Transverse colon (tissue), 4 donors: ENCODE measurements at regions not wholly inside any gene's neighbourhood (a gene's known extent, or its start where the extent isn't known, plus 50 kb on each side); places are given as distances from the start of the nearest gene placed in this dataset.

Experiments
- EP300 ChIP-seq: sonication (generic); formaldehyde crosslinking; IDR thresholded peaks from one replicate; pipeline ENCODE4 v1.6.1; 2017; ENCODE audit warnings: antibody characterized with exemption, low read depth
- POLR2A ChIP-seq: fragments of 450-650 bp; IDR thresholded peaks from one replicate; pipeline ENCODE4 v1.6.1; 2016; ENCODE audit warnings: antibody characterized with exemption, mild to moderate bottlenecking, moderate library complexity
- POLR2AphosphoS5 ChIP-seq, 3 donors: sonication (generic); formaldehyde crosslinking; IDR thresholded peaks; one replicate each; pipeline ENCODE4 v1.6.1; 2016; ENCODE audit warnings: antibody characterized with exemption in 3 of 3
- TF ChIP-seq, protein P1 (sequence below), 5 experiments: fragments of 200-600 bp in 3 of 5; fragments of 450-650 bp in 2 of 5; sonication (generic) in 3 of 5; IDR thresholded peaks; 1 replicate in 2 of 5; 2 replicates in 3 of 5; pipeline ENCODE4 v1.5.1; 2016 to 2017; ENCODE audit warnings: antibody characterized with exemption in 5 of 5, inconsistent platforms in 3 of 5, mild to moderate bottlenecking in 2 of 5, moderate library complexity in 1 of 5

DNA sequence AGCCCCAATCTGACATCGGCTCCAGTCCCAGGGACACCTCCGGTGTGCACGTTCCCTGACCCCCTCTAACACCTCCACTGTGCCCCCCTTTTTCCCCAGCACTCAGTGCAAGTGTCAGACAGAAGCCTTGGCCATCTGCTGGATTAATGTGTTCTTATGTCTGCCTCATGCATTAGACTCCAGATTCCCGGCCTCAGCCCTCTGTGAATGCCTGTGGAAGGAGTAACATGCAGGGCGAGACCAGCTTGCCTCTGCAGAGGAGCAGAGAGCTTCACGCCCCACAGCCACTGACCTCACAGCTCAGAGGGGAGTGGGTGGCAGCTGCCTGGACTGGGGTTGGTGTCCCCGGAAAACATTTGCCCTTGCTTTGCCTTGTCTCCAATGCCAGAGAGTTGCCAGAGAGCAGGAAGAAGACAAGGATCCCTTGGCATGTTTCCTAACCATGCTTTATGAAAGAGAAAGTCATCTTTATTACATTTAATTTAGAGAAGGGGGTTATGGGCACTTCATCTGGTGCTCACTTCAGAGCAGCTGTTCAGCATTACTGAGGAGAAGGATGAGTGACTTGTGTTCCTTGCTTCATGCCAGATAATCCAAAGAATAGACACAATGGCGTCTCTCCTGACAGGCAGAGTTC is 91.6 kb upstream of the CXCL12 start:
- TF ChIP-seq, protein P1, sequence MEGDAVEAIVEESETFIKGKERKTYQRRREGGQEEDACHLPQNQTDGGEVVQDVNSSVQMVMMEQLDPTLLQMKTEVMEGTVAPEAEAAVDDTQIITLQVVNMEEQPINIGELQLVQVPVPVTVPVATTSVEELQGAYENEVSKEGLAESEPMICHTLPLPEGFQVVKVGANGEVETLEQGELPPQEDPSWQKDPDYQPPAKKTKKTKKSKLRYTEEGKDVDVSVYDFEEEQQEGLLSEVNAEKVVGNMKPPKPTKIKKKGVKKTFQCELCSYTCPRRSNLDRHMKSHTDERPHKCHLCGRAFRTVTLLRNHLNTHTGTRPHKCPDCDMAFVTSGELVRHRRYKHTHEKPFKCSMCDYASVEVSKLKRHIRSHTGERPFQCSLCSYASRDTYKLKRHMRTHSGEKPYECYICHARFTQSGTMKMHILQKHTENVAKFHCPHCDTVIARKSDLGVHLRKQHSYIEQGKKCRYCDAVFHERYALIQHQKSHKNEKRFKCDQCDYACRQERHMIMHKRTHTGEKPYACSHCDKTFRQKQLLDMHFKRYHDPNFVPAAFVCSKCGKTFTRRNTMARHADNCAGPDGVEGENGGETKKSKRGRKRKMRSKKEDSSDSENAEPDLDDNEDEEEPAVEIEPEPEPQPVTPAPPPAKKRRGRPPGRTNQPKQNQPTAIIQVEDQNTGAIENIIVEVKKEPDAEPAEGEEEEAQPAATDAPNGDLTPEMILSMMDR (IDR thresholded peaks at IDR 0.05) = no peak
- TF ChIP-seq POLR2A (no peak), EP300 (no peak), POLR2AphosphoS5 (IDR thresholded peaks at IDR 0.05) (no peak)
